ENCODE measurements at regions not wholly inside any gene's neighbourhood (a gene's known extent, or its start where the extent isn't known, plus 50 kb on each side); places are given as distances from the start of the nearest gene placed in this dataset.

GRCh38 chr6:156423075-156423474 lies 354.1 kb upstream of the ARID1B start:
- TF ChIP-seq, protein P1, sequence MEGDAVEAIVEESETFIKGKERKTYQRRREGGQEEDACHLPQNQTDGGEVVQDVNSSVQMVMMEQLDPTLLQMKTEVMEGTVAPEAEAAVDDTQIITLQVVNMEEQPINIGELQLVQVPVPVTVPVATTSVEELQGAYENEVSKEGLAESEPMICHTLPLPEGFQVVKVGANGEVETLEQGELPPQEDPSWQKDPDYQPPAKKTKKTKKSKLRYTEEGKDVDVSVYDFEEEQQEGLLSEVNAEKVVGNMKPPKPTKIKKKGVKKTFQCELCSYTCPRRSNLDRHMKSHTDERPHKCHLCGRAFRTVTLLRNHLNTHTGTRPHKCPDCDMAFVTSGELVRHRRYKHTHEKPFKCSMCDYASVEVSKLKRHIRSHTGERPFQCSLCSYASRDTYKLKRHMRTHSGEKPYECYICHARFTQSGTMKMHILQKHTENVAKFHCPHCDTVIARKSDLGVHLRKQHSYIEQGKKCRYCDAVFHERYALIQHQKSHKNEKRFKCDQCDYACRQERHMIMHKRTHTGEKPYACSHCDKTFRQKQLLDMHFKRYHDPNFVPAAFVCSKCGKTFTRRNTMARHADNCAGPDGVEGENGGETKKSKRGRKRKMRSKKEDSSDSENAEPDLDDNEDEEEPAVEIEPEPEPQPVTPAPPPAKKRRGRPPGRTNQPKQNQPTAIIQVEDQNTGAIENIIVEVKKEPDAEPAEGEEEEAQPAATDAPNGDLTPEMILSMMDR (conservative IDR thresholded peaks at IDR 0.05; ENCODE audit: low read depth, low read length): no peak
- no peak for TF ChIP-seq SMC3 (IDR thresholded peaks at IDR 0.05; ENCODE audit: low read depth, low read length)
- no peak for TF ChIP-seq RCOR1 (IDR thresholded peaks at IDR 0.05; ENCODE audit: insufficient replicate concordance, low read length)
- no peak for TF ChIP-seq FOS (IDR thresholded peaks at IDR 0.05; ENCODE audit: low read depth, low read length)
- TF ChIP-seq POLR2A (IDR thresholded peaks at IDR 0.05; ENCODE audit: low read depth, low read length): no peak
- no peak for TF ChIP-seq RAD21 (IDR thresholded peaks at IDR 0.05; ENCODE audit: low read length)
- no peak for TF ChIP-seq CEBPB (IDR thresholded peaks at IDR 0.05; ENCODE audit: low read depth, low read length)
- no peak for TF ChIP-seq ELK1 (IDR thresholded peaks at IDR 0.05; ENCODE audit: borderline replicate concordance, low read depth, low read length)
- TF ChIP-seq, protein P2, sequence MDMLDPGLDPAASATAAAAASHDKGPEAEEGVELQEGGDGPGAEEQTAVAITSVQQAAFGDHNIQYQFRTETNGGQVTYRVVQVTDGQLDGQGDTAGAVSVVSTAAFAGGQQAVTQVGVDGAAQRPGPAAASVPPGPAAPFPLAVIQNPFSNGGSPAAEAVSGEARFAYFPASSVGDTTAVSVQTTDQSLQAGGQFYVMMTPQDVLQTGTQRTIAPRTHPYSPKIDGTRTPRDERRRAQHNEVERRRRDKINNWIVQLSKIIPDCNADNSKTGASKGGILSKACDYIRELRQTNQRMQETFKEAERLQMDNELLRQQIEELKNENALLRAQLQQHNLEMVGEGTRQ (IDR thresholded peaks at IDR 0.05; ENCODE audit: low read depth, low read length): no peak
